ENCODE measurements at regions not wholly inside any gene's neighbourhood (a gene's known extent, or its start where the extent isn't known, plus 50 kb on each side); places are given as distances from the start of the nearest gene placed in this dataset.

GRCh38 chr2:107473150-107473549 lies 353.5 kb upstream of the RGPD4 start:
- TF ChIP-seq GATA2 (IDR thresholded peaks at IDR 0.05; ENCODE audit: low read depth, low read length) (no peak), GATA3 (IDR thresholded peaks at IDR 0.05; ENCODE audit: low read depth, low read length) (no peak)

All from SH-SY5Y (cell line).